ENCODE measurements at regions not wholly inside any gene's neighbourhood (a gene's known extent, or its start where the extent isn't known, plus 50 kb on each side); places are given as distances from the start of the nearest gene placed in this dataset.
"Not testable (repeated sequence)": the region's sequence is repeated elsewhere in the genome, so short reads cannot be mapped to it uniquely, and the experiment has no call there.

DNA sequence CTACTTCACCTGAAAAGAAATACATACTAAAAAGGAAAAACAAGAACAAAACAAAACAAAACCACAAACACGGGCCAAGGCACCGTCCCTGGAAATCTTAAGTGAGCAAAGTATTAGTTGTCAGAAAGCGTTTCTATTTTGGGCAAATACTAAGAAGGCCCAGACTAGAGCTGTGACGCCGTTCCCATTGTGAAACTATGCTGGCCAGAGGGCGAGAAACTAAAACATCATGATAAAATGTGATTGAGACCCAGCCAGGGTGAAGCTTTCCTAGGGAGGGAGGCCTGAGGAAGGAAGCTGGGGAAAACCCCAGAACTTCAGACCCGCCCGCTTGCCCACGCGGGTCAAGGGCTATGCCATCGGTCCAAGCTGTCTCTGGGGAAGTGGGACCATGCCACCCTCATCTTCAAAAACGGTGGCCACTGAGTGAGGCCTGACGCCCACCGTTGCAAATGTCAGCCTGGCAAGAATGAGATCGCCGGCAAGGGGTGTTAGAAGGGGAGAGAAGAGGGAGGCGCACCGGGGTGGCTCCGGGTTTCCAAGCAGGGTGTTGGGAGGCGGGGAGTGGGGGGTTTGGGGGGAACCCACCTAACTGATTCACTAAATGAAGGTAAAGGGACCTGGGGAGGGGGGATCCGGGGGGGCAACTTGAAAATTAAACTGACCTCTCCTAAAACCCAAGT, 1950.9 kb upstream of the DEFB115 start:
- TF ChIP-seq, protein P1, sequence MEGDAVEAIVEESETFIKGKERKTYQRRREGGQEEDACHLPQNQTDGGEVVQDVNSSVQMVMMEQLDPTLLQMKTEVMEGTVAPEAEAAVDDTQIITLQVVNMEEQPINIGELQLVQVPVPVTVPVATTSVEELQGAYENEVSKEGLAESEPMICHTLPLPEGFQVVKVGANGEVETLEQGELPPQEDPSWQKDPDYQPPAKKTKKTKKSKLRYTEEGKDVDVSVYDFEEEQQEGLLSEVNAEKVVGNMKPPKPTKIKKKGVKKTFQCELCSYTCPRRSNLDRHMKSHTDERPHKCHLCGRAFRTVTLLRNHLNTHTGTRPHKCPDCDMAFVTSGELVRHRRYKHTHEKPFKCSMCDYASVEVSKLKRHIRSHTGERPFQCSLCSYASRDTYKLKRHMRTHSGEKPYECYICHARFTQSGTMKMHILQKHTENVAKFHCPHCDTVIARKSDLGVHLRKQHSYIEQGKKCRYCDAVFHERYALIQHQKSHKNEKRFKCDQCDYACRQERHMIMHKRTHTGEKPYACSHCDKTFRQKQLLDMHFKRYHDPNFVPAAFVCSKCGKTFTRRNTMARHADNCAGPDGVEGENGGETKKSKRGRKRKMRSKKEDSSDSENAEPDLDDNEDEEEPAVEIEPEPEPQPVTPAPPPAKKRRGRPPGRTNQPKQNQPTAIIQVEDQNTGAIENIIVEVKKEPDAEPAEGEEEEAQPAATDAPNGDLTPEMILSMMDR (IDR thresholded peaks at IDR 0.05): no peak
- intact Hi-C loops (cut with DNase I): no loop called here
- Histone ChIP-seq H3K36me3 (no peaks in the 10 kb centered on the region), H3K9me3 (peaks cover 0 to 33% of the 10 kb centered on the region in 2 donors), H3K4me3 (no peak overlapping the region), H3K27ac (no peak overlapping the region), H3K27me3 (no peaks in the 10 kb centered on the region), H3K4me1 (no peaks in the 10 kb centered on the region)
- DNase-seq: no peak
- ATAC-seq: no peak

DNA sequence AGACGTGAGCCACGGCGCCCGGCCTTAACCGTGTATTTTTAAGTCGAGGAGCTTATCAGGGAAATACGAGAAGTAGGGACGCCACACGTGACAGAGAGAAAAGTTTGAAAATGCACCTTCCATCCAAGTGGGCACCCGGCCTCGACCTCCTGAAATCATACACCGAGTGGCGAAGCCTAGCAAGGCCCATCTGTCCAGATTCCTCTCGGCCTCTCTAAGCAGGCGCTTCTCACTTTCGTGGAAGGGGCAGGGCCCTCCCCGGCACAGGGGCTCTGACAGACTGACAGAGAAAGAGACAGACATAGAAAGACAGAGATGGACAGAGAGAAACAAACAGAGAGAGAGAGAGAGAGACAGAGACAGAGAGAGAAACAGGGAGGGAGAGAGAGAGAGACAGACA, 1950.0 kb upstream of the DEFB115 start:
- H3K27me3 ChIP-seq; H3K4me3 ChIP-seq; DNase-seq; H3K36me3 ChIP-seq; intact Hi-C loops (cut with DNase I); ATAC-seq; H3K27ac ChIP-seq; H3K4me1 ChIP-seq: not testable (repeated sequence)
- H3K9me3 ChIP-seq: peaks cover 0 to 29% of the 10 kb centered on the region in 2 donors

DNA sequence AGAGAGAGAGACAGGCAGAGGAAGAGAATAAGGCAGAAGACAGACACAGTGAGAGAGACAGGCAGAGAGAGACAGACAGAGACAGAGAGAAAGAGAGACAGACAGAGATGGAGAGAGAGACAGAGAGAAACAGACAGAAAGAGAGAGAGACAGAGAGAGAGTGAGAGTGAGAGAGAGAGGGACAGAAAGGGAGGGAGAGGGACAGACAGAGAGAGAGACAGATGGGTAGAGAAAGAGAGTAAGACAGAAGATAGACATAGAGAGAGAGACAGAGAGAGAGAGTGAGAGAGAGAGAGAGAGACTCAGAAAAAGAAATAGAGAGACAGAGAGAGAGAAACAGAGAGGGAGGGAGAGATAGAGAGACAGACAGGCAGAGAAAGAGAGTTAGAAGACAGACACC, 1948.5 kb upstream of the DEFB115 start:
- H3K4me3 ChIP-seq; DNase-seq; H3K4me1 ChIP-seq; intact Hi-C loops (cut with DNase I); H3K36me3 ChIP-seq; ATAC-seq; H3K27me3 ChIP-seq; H3K27ac ChIP-seq: not testable (repeated sequence)
- peaks cover 0 to 27% of the 10 kb centered on the region in 2 donors for H3K9me3 ChIP-seq

DNA sequence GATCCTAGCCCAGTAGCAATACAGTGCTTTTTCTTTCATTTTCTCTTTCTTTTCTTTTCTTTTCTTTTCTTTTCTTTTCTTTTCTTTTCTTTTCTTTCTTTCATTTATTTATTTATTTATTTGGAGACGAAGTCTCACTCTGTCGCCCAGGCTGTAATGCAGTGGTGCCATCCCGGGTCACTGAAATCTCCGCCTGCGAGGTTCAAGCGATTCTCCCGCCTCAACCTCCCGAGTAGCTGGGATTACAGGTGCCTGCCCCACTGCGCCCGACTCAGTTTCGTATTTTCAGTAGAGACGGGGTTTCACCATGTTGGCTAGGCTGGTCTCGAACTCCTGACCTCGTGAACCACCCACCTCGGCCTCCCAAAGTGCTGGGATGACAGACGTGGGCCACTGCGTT, 1948.0 kb upstream of the DEFB115 start:
- ATAC-seq; H3K36me3 ChIP-seq; intact Hi-C loops (cut with DNase I): not testable (repeated sequence)

DNA sequence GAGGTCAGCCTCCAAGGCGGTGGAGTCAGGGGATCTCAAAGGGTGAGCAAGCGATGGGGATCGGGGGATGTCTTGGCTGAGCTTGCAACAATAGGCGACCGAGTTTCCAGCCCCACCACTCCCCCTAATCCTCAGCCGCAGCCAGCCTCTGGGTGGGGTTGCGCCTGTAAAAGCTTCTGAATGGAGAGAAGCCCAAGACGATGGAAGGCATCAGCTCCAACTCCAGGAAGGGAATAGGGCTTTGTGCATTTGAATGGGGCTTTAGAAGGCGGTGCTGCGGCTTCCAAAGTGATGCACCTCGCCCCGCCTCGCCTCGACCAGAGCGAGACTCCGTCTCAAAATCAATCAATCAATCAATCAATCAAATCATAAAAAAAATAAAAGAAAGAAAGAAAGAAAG, 1946.4 kb upstream of the DEFB115 start:
- DNase-seq; intact Hi-C loops (cut with DNase I); H3K4me3 ChIP-seq; H3K27ac ChIP-seq; H3K4me1 ChIP-seq; ATAC-seq; H3K36me3 ChIP-seq; H3K27me3 ChIP-seq: not testable (repeated sequence)
- peaks cover 0 to 28% of the 10 kb centered on the region in 2 donors for H3K9me3 ChIP-seq

More for the DNA sequence above, 1948.0 kb upstream of the DEFB115 start:
- H3K27ac ChIP-seq, H3K4me1 ChIP-seq, DNase-seq, H3K27me3 ChIP-seq, H3K4me3 ChIP-seq: not testable (repeated sequence)
- peaks cover 0 to 25% of the 10 kb centered on the region in 2 donors for H3K9me3 ChIP-seq

DNA sequence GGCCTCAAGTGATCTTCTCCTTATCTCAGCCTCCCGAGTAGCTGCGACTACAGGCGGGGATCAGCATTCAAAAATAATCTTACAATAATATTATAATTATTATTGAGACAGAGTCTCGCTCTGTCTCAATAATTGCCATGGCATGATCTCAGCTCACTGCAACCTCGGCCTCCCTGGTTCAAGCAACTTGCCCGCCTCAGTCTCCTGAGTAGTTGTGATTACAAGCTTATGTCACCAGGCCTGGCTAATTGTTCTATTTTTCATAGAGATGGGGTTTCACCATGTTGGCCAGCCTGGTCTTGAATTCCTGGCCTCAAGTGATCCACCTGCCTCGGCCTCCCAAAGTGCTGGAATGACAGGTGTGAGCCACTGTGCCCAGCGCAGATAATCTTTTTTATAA, 1944.8 kb upstream of the DEFB115 start:
- intact Hi-C loops (cut with DNase I); H3K27ac ChIP-seq; DNase-seq; H3K4me3 ChIP-seq; ATAC-seq; H3K4me1 ChIP-seq; H3K36me3 ChIP-seq; H3K27me3 ChIP-seq: not testable (repeated sequence)
- peaks cover 0 to 25% of the 10 kb centered on the region in 2 donors for H3K9me3 ChIP-seq

DNA sequence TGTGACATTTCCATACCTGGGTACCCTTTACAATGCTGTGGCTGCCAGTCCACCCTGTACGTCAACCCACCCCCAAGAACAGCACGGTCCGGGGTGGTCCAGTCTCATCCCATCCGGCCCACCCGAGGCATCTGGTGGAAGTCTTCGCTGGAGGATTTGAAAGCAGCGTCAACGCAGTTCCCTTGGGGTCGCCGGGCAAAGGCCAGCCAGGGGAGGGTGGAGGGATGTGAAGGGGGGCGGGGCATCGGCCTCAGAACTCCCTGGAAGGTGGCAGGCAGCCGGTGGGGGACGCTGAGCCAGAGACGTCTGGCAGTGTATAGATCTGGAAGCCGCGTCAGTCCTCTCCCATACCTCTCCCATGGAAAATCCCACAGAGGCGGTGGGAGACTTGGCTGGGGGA, 1944.0 kb upstream of the DEFB115 start:
- Histone ChIP-seq H3K27ac (no peak overlapping the region), H3K27me3 (no peaks in the 10 kb centered on the region), H3K4me1 (no peaks in the 10 kb centered on the region), H3K36me3 (no peaks in the 10 kb centered on the region), H3K9me3 (peaks cover 0 to 31% of the 10 kb centered on the region in 2 donors), H3K4me3 (no peak overlapping the region)
- TF ChIP-seq, protein P1 (IDR thresholded peaks at IDR 0.05): no peak
- no peak for ATAC-seq
- no peak for DNase-seq
- intact Hi-C loops (cut with DNase I): no loop called here

DNA sequence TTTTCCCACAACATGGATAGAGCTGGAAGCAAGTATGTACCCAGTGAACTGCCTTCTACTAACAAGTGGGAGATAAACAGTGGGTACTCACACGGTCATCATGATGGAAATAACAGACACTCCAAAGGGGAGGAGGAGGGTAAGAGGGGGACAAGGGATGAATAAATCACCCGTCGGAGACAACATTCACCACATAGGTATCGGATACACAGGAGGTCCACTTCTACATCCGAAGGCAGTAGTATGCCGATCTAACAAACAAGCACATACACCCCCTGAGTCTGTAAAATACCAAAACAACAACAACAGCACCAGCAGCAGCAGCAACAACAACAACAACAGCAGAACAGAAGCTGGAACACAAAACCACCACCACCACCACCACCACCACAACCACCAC, 1943.2 kb upstream of the DEFB115 start:
- Histone ChIP-seq H3K4me1 (no peaks in the 10 kb centered on the region), H3K36me3 (no peaks in the 10 kb centered on the region), H3K27ac (no peak overlapping the region), H3K9me3 (peaks cover 0 to 39% of the 10 kb centered on the region in 2 donors), H3K4me3 (no peak overlapping the region), H3K27me3 (peaks cover 0 to 8% of the 10 kb centered on the region in 2 donors)
- TF ChIP-seq, protein P1 (IDR thresholded peaks at IDR 0.05): no peak
- ATAC-seq (no peak), DNase-seq (no peak)
- intact Hi-C loops (cut with DNase I): no loop called here
